Kidney (tissue), 13 donors: ENCODE measurements at regions not wholly inside any gene's neighbourhood (a gene's known extent, or its start where the extent isn't known, plus 50 kb on each side); places are given as distances from the start of the nearest gene placed in this dataset.

Experiments
- DNase-seq, 5 donors: peaks; one replicate each; pipeline ENCODE4 v3.0.0-alpha.2; 2013 to 2020
- FAIRE-seq: peaks from 2 replicates; lab custom pipeline; 2012; peaks lifted over from hg19 to GRCh38; lab: Jason Lieb, UNC
- H3K27ac ChIP-seq, 2 donors: one replicate each; pipeline ENCODE4 v1.7.0; 2013; ENCODE audit warnings: low read depth in 2 of 2, low read length in 2 of 2, inconsistent platforms in 1 of 2
- H3K27me3 ChIP-seq: one replicate; pipeline ENCODE4 v1.7.1; 2013; ENCODE audit warnings: low read length, inconsistent platforms; ENCODE audit not compliant: control insufficient read depth, insufficient read depth
- H3K36me3 ChIP-seq, 3 donors: one replicate each; pipeline versions ENCODE4 v1.7.0 to v1.7.1; 2013; ENCODE audit warnings: low read length in 3 of 3, control low read depth in 1 of 3, inconsistent platforms in 1 of 3; ENCODE audit not compliant: insufficient read depth in 3 of 3, control insufficient read depth in 2 of 3
- H3K4me1 ChIP-seq, 3 donors: one replicate each; pipeline versions ENCODE4 v1.7.0 to v1.7.1; 2013; ENCODE audit warnings: low read length in 3 of 3, inconsistent platforms in 1 of 3, low read depth in 1 of 3; ENCODE audit not compliant: control insufficient read depth in 2 of 3, insufficient read depth in 2 of 3
- H3K4me3 ChIP-seq, 3 donors: one replicate each; pipeline versions ENCODE4 v1.7.0 to v1.8.1; 2013; ENCODE audit warnings: low read length in 3 of 3, control low read depth in 1 of 3, inconsistent platforms in 1 of 3
- H3K9ac ChIP-seq, 3 donors: one replicate each; pipeline versions ENCODE4 v1.7.0 to v1.7.1; 2013; ENCODE audit warnings: low read length in 3 of 3, control low read depth in 1 of 3, inconsistent platforms in 1 of 3
- H3K9me3 ChIP-seq, 3 donors: one replicate each; pipeline versions ENCODE4 v1.7.0 to v1.7.1; 2013; ENCODE audit warnings: low read length in 3 of 3, control low read depth in 1 of 3, inconsistent platforms in 1 of 3; ENCODE audit not compliant: control insufficient read depth in 2 of 3, insufficient read depth in 1 of 3
- CTCF ChIP-seq: IDR thresholded peaks from 3 replicates; pipeline ENCODE4 v1.5.1; 2012; ENCODE audit warnings: mild to moderate bottlenecking, moderate library complexity, borderline replicate concordance; ENCODE audit not compliant: insufficient read depth; ENCODE audit errors: extremely low read depth
- intact Hi-C: fragments of 100-400 bp; cut with DNase I; formaldehyde crosslinking; loops from one replicate; pipeline ENCODE4 v1.11.1; 2022
- donor health status: control.
- donor health status: control.
- donor health status: control.
- donor health status: control.
- donor health status: control.
- donor health status: DM: yes; HTN: yes; CAD: no.
- donor health status: Normal renal cell carcinoma (clear cell type).

DNA sequence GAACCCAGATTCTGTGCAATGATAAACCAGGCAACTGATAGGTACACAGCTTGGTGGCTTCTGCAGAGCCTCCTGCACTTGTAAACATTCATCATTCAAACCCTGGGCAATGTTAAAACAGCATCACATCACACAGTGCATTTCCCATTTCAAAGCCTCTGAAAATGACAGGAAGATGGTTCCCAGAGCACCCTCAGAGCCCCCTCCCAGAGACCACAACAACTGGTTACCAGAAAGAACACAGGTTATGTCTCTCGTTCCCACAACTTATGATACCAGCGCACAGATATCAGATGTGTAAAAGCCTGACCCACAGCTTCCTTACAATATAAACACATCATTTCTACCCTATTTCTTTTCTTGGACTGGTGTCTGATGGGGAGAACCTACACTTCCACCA lies 248.7 kb downstream of the AUH start:
- Histone ChIP-seq H3K9me3 (peaks cover 0 to 8% (median 0%) of the 10 kb centered on the region in 3 donors), H3K36me3 (no peaks in the 10 kb centered on the region), H3K4me3 (no peak overlapping the region), H3K9ac (no peak overlapping the region), H3K27ac (no peak overlapping the region), H3K27me3 (no peaks in the 10 kb centered on the region), H3K4me1 (peaks cover 0 to 5% (median 0%) of the 10 kb centered on the region in 3 donors)
- no peak for TF ChIP-seq CTCF
- intact Hi-C loops: no loop called here
- no peak for FAIRE-seq
- DNase-seq: no peak

- intact Hi-C loops: no loop called here
- H3K9me3 ChIP-seq: peaks cover 0 to 8% (median 0%) of the 10 kb centered on the region in 3 donors
- H3K9ac ChIP-seq: no peak overlapping the region
- H3K4me1 ChIP-seq: peaks cover 0 to 8% (median 7%) of the 10 kb centered on the region in 3 donors
- H3K4me3 ChIP-seq: no peak overlapping the region
- FAIRE-seq (no peak), DNase-seq (no peak)
- no peaks in the 10 kb centered on the region for H3K36me3 ChIP-seq
- no peak for TF ChIP-seq CTCF
- no peak overlapping the region for H3K27ac ChIP-seq
- H3K27me3 ChIP-seq: no peaks in the 10 kb centered on the region
Measured at GRCh38 chr9:91114450-91114849, 247.3 kb downstream of the AUH start.

DNA sequence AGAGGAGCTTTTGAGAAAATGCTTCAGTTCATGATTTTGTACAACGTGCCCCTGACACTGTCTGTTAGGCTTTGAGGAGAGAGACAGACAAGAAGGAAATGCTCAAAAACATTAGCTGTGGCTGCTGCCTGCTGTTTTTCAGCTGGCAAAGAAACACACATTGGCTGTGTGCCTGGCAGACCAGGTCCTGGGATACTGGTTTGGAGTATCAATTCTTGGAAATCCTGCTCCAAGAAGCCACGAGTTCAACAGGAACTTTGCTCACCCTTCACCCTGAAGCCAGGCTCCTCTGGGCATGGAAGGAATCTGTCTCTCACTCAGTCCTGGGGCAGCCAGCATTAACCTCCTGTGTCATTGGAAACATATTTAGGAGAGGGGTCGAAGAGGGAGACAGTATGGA lies 245.5 kb downstream of the AUH start:
- Histone ChIP-seq H3K9ac (no peak overlapping the region), H3K9me3 (no peaks in the 10 kb centered on the region), H3K4me1 (peaks cover 0 to 12% (median 7%) of the 10 kb centered on the region in 3 donors), H3K27me3 (no peaks in the 10 kb centered on the region), H3K27ac (no peak overlapping the region), H3K4me3 (no peak overlapping the region), H3K36me3 (no peaks in the 10 kb centered on the region)
- no peak for DNase-seq
- no peak for TF ChIP-seq CTCF
- intact Hi-C loops: no loop called here
- no peak for FAIRE-seq

- no peak overlapping the region for H3K9ac ChIP-seq
- intact Hi-C loops: no loop called here
- H3K9me3 ChIP-seq: no peaks in the 10 kb centered on the region
- no peak for TF ChIP-seq CTCF
- H3K27me3 ChIP-seq: no peaks in the 10 kb centered on the region
- FAIRE-seq (no peak), DNase-seq (no peak)
- H3K27ac ChIP-seq: no peak overlapping the region
- no peak overlapping the region for H3K4me3 ChIP-seq
- H3K36me3 ChIP-seq: no peaks in the 10 kb centered on the region
- H3K4me1 ChIP-seq: peaks cover 0 to 12% (median 7%) of the 10 kb centered on the region in 3 donors
Measured at GRCh38 chr9:91116711-91117110, 245.0 kb downstream of the AUH start.
